HG02763 (cell line): ENCODE measurements at regions not wholly inside any gene's neighbourhood (a gene's known extent, or its start where the extent isn't known, plus 50 kb on each side); places are given as distances from the start of the nearest gene placed in this dataset.
"Not testable (repeated sequence)": the region's sequence is repeated elsewhere in the genome, so short reads cannot be mapped to it uniquely, and the experiment has no call there.

Source experiments
- ATAC-seq: cut with Tn5 transposase; IDR thresholded peaks from one replicate; pipeline ENCODE4 v1.9.1; 2021; ENCODE audit warnings: mild to moderate bottlenecking, moderate library complexity; ENCODE audit not compliant: unreplicated experiment

DNA sequence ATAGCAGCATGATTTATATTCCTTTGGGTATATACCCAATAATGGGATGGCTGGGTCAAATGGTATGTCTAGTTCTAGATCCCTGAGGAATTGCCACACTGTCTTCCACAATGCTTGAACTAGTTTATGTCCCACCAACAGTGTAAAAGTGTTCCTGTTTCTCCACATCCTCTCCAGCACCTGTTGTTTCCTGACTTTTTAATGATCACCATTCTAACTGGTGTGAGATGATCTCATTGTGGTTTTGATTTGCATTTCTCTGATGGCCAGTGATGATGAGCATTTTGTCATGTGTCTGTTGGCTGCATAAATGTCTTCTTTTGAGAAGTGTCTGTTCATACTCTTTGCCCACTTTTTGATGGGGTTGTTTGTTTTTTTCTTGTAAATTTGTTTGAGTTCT, 54.0 kb upstream of the GPR89A start:
- ATAC-seq = not testable (repeated sequence)

DNA sequence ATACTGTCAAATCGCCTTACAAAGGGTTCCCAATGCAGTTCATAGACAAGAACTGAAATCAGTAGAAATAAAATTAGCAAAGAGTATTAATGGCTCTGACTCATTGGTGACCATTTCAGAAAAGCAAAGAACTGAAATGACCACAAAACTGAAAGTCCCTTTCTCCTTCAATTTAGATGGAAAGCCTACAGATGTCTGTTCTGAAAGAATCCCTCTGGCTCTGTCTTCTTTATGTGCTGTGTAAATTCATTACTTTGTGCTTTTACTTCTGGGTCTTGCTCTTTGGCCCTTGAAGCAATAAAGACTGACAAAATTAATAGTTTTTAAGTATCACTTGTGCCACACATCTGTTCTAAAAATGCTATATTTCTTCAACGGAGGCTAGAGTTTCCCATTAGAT, 62.7 kb upstream of the GPR89A start:
- ATAC-seq = no peak

DNA sequence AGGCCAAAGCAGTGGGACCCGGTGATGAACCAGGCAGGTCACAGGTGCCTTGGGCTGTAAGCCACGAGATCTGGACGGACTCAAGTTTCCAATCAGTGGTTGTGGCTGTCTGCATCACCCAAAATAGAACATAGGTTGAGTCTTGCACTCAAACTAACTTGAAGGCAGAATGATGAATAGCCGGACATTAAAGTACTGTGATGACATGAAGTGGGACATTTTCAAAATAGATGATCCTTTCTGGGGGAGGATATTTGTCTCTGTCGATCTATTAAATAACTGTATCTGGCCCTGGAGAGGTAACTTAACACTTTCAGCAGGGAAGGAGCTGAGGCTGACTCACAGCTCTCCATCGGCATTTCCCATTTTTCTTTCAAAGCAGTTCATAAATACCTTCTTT, 66.1 kb upstream of the GPR89A start:
- not testable (repeated sequence) for ATAC-seq

DNA sequence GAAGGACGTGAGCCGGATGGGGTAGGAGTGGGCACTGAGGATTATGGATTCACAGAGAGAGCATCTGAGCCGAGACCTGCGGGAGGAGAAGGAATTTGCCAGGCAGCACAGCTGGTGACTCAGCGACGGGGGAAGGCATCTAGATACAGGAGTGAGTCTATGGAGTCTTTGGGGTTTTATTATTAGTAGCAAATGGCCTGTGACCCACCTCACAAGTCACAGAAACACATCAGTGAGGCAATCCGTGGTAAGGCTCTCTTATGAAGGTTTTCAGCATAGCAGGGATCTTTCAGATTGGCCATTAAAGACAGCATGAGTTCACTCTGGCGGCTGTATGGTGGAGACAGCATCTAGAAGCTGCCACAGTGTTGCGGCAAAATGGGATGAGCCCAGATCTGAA, 66.5 kb upstream of the GPR89A start:
- ATAC-seq = not testable (repeated sequence)

DNA sequence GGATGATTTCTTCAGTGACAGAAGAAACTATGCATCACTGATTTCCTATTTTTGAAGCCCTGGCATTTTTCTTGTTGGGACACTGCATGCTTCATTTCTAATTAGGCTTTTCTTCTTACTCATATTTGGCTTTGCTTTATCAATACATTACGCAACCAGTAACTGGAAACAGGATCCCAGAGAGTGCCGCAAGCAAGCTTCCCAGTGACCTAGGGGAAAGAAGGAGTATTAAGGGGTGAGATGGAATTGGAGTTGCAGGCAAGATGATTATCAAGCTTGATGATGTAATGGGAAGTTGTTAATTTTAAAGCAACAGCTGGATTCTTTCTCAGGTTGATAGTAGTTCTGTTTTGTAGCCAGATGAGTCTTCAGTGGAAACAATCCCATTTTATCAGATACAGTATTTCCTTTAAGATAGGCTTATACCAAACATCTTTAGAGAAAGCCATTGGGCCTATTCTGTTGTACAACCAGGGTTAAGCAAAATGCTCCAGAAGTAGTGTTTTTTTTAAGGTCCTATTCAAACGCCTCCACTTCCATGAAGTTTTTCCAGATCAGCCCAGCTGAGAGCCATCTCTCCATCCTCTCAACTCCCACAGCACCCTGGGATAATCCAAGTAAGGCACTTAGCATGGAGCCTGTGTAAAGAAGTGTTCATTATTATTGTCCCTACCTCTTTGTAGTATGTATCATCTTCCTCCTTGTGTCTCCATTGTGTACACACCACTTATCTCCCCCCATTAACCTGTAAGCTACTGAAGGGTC, 69.5 kb upstream of the GPR89A start:
- ATAC-seq = not testable (repeated sequence)

DNA sequence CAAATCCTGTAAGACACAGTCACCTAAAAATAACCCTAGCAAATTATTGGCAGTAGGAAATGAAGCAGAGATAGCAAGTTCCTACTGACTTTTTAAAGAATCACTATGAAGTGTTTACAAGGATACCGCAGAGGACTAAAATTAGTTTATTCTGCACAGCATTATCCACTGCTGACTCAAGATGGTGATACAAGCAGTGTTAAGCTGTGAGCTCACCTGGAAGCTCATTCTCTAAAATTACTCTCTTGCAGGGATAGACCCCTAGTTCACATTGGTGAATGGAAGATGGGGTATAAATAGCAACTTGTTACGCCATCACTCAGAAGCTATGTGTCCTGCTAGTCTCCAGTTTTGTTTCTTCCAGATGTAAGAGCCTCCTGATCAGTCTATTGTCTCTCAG, 70.8 kb upstream of the GPR89A start:
- ATAC-seq = not testable (repeated sequence)

DNA sequence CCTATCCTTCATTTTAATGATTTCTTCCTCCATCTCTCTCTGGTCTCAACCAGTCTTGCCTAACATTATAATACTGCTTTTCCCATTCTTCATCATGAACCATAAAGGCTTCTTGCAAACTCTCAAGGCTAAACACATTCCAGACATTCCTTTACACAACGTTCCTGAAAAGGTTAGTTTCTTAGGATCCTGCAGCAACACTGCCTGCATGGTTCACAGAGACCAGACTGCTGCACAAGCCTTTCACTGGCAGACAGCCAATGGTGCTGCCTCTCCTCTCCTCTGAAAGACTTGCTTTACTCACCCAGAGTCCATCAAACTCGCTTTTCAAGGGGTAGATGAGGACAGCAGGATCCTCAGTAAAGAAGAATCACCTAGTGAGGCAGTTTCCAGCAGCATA, 72.3 kb upstream of the GPR89A start:
- not testable (repeated sequence) for ATAC-seq

DNA sequence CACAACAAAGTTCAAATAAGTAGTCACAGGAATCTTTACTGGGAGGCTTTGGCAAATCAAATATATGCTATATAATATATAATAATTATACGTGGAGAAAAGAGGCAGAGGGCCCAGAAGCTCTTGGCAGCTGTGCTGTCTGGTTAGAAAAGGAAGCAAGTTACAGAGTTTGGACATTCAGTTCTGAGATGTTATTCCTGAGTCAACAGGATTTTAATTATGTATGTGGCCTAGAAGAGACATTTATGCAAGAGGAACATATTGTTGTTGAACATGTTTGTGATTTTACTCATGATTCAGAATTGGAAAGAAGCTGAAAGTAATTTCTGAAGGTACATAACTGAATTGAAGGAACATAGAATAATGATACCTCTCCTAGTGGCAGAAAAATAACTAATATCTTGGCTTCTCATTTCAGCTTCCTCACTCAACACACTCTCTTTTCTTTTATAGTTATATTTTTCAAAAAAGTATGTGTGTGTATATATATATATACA, 79.7 kb upstream of the GPR89A start:
- ATAC-seq = not testable (repeated sequence)

DNA sequence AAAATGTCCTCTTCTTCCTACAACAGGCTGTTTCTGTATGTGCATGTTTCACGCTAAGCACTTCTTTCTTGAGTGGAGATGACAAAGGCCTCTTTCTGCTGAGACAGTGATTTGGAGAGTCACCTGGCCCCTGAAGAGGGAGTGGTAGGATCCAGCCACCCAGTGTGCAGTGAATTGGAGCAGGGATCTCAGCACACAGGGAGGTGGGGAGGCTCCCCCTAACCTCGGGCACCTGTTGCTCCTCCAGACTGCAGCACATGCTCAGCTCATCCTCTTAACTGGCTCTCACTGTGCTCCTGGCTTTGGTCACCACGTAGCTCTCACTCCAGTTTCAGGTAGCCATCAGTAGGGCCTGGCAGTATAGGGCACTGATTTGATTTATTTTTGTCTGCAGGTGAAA, 87.6 kb upstream of the GPR89A start:
- not testable (repeated sequence) for ATAC-seq

DNA sequence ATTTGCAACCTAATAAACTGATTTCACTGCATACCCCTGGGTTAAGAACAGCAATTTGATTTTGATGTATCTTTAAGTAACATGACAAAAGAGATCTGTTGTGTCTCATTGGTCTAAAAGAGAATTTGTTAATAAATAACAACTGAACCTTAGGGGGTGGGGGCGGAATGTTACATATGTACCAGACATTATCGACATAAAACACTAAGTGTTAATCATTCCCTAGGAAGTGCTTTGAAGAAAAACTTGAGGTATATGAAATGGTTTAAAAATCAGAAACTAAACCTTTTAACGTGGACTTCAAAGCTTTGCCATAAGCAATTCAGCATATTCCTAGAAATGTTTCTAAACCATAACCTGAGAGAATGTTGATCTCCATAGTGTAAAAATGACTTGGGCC, 88.5 kb upstream of the GPR89A start:
- not testable (repeated sequence) for ATAC-seq

DNA sequence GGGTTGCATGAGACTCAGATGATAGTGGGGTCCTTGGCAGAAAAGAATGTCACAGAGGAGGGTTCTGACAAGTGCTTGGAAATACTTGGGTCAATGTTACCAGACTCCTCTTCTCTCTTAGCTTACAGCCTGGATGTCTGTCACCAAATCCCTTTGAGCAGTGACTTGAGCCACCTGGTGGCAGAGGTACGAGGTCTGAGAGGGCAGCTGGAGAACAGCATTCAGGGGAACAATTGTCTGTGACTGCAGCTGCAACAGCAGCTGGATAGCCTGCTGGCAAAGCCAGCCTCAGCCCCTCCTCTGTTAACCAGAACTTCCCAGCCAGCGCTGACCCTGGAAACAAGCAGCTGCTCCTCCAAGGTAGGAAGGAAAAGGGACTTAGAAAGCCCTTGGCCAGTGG, 87.6 kb upstream of the NBPF20 start:
- not testable (repeated sequence) for ATAC-seq

DNA sequence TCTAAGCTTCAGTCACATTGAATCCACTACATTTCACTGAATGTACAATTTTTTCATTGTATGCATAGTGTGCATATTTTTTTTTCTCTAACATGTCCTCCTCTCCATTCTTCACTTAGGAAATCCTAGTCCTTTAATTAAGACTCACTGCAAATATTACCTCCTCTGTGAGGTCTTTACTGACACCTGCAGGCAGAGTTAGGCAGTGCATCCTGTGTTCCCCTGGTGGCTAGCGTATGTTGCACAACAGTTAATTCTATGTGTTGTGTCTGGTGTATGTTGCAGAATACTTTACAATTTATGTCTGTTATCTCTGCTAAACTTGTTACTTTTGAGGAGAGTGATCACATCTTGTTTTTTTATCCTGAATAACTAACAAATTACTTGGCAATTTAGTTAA, 82.7 kb upstream of the NBPF20 start:
- peak; percentile 61 for ATAC-seq

DNA sequence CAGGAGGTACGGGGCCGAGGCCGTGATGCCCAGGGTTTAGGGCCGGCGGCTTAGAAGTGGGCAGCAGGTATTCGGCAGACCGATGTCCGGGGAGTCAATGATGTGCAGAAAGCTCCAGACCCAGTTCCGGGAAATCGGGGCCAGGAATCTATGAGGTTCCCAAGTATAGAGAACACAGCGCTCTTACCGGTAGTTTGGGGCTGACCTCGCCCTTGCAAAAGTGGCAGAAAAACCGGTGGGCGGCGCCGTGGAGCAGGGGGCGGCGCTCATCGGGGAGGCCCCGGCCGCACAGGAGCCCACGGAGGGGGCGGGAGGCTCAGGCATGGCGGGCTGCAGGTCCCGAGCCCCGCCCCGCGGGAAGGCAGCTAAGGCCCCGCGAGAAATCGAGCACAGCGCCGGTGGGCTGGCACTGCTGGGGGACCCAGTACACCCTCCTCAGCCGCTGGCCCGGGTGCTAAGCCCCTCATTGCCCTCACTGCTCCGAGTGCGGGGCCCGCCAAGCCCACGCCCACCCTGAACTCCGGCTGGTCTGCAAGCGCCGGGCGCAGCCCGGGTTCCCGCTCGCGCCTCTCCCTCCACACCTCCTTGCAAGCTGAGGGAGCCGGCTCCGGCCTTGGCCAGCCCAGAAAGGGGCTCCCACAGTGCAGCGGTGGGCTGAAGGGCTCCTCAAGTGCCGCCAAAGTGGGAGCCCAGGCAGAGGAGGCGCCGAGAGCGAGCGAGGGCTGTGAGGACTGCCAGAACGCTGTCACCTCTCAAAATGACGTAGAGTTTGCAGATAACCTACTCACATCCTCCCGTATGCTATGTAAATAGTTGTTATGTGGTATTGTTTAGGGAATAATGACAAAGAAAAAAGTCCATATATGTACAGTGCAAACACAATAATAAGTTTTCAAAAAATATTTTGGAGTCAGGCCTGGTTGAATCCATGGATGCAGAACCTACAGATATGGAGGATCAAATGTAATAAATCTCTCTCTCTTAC, 80.6 kb upstream of the NBPF20 start:
- ATAC-seq = not testable (repeated sequence)

DNA sequence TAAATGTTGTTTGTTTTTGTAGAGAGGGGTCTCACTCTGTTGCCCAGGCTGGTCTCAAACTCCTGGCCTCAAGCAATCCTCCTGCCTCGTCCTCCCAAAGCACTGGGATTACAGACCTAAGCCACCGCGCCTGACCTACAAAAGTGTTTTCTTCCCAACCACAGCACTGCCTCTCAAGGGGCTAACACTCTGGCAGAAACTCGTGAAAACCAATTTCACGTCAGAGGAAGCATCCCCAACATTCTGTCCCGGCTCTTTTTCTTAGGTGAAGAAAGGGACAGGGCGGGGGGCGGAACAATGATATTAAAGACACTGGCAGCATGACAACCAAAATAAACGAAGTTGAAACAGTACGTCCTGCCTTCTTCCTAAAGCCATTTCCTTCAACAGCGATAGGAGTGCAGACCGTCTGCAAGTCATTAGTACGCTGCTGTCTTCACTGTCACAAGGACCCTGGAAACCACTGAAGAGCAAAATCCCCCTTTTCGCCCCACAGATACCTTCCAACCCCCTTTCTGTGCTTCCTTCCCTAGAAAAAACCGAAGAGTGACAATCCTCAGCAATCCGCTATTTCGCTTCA, 79.5 kb upstream of the NBPF20 start:
- ATAC-seq = not testable (repeated sequence)

DNA sequence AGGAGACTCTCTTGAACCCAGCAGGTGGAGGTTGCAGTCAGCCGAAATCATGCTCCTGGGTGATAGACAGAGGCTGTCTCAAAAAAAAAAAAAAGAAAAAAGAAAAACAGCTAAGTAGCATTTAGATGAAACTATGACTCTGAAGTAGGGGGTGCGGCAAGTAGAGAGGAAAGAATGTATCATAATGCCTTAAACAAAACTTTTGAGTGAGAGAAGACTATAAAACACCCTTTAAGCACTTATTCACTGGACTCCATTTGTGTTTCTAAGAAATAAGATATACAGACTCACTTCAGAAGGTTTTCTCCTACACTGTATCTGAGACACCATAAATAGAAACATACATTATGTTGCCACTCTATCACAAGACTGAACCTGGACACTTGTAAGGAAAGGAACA, 78.9 kb upstream of the NBPF20 start:
- ATAC-seq = not testable (repeated sequence)

DNA sequence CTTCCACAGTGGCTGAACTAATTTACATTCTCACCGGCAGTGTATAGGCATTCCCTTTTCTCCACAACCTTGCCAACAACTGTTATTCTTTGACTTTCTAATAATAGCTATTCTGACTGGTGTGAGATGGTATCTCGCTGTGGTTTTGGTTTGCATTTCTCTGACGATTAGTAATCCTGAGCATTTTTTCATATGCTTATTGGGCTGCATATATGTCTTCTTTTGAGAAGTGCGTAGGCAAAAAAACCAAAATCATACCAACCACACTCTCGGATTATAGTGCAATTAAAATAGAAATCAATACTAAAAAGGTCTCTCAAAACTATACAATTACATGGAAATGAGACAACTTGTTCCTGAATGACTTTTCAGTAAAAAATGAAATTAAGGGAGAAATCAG, 74.8 kb upstream of the NBPF20 start:
- ATAC-seq = not testable (repeated sequence)

DNA sequence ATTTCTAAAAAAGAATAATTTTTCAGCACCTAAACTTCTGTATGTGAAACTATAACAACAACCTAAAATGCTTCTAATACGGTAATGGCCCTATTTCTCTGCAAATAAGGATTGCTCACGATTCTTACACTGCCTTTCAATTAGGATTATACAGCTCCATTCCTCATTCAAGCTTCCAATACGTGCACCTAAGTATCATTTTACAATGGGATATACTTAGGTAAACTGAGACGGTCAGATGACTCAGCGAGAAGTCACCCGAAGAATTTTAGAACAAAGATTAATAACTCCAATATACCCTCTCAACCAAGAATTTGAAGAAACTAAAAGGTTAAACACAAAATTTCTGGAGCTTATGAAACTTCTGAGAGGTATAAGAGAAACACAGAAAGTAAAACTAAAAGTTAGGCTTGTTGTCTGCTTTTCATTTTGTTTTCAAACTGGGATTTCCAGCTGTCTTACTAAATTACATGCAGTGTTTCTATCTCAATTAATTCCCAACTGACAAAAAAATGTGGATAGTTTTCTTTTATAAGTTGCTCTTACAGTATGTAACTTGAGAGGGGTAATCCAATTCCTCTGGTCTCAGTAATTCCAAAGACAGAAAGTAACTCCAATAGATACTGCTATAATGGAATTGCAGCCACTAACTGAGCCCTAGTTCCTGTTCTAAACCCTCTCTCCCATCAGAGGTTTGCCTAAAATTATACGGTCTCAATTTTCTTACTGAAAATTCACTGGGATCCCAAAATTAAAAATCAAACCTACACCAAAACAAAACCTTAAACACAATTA, 69.9 kb upstream of the NBPF20 start:
- ATAC-seq = not testable (repeated sequence)

DNA sequence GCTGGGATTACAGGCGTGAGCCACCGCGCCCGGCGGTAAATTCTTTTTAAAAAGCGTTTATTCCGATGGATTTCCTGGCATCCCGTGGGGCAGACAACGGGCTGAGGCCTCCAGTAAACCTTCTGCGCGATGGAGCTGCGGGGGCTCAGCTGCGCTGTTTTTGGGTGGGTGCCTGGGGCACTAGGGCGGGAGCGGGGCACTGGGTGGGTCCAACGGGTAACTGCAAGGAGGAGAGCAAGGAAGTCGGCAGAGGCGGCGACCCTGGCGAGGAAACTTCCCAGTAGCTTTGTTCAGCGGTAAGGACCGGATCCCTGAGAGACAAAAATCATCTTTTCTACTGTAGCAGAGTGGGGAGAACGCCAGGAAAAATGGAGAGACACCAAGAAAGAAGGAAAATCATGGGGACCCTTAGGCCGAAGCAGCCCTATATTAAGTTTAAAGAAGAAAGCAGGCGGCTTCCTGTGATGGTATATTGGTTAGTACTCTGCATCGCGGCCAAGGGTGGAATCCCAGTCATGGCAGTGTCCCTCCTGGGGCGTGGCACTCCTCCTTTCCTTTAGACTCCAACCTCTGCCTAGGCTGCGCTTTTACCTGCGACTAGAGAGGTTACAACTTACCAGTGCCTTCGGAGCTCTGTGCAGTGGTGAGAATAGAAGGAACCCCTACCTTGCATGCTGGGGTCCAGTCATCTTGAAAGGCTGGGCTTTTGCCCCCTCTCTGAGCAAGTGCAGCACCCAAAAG, 63.0 kb upstream of the NBPF20 start:
- ATAC-seq = not testable (repeated sequence)

DNA sequence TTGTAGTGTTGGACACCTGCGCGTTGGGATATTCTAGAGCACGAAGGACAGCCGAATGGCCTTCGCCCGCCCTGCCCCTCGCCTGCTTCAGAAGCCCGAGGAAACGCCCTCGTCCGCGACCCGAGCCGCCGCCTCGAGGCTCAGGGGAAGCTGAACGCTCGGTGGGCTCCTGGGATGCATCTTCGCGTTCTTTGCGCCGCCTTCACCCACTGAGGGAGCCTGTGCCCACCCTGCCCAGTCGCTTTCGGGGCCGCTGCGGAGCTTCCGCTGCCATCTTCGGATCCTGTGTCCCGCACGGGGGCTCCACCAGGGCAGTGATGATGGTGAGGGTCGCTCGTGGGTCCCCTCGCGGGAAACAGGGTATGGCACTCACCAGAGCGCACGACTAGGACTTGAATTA, 61.8 kb upstream of the NBPF20 start:
- ATAC-seq = not testable (repeated sequence)

DNA sequence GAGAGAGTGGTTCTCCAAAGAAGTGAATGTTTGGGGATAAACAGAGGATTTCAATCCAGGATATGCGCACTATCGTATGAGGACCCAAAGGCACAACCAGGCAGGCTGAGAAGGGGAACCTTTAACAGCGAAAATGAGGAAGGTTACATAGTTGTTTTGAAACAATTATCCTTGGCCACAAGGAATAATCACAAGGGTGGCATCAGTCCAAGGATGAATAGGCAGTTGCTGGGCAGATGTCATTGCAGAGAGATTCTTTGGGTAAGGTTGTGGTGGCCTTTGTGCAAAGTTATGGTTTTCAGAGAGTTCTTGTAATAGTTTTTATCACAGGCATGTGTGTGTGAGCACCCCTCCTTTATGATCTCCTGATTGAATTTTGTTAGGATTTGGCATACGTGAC, 58.9 kb upstream of the NBPF20 start:
- not testable (repeated sequence) for ATAC-seq
